Neural cell (in vitro differentiated cells): ENCODE measurements at regions not wholly inside any gene's neighbourhood (a gene's known extent, or its start where the extent isn't known, plus 50 kb on each side); places are given as distances from the start of the nearest gene placed in this dataset.

Experiments used
- H2AFZ ChIP-seq: fragments of 200-600, 300-800 bp; sonication (generic), shearing (Covaris generic); 2 replicates; pipeline ENCODE4 v1.6.0; 2014; ENCODE audit warnings: low read depth, mild to moderate bottlenecking, antibody characterized with exemption, low read length, moderate library complexity
- H3F3A ChIP-seq: fragments of 200-600 bp; shearing (Covaris generic); 2 replicates; pipeline ENCODE4 v1.6.1; 2016; ENCODE audit warnings: mild to moderate bottlenecking, moderate library complexity, mixed read lengths, antibody characterized with exemption, low read length; ENCODE audit not compliant: insufficient read depth, poor library complexity, severe bottlenecking
- H3K27ac ChIP-seq: fragments of 200-600, 300-800 bp; sonication (generic), shearing (Covaris generic); 2 replicates; pipeline ENCODE4 v1.5.1; 2014; ENCODE audit warnings: mild to moderate bottlenecking, low read length, moderate library complexity
- H3K27me3 ChIP-seq: fragments of 300-800, 200-600 bp; sonication (generic), shearing (Covaris generic); 2 replicates; pipeline ENCODE4 v1.6.0; 2014; ENCODE audit warnings: mild to moderate bottlenecking, low read depth, low read length, moderate library complexity; ENCODE audit not compliant: insufficient read depth
- H3K36me3 ChIP-seq: fragments of 300-800, 200-600 bp; sonication (generic), shearing (Covaris generic); 2 replicates; pipeline ENCODE4 v1.5.1; 2014; ENCODE audit warnings: mild to moderate bottlenecking, antibody characterized with exemption, low read length, moderate library complexity; ENCODE audit not compliant: insufficient read depth
- H3K4me2 ChIP-seq: fragments of 300-800, 200-600 bp; sonication (generic), shearing (Covaris generic); 2 replicates; pipeline ENCODE4 v1.6.0; 2014; ENCODE audit warnings: mild to moderate bottlenecking, low read length
- H3K4me3 ChIP-seq: fragments of 300-800, 200-600 bp; sonication (generic), shearing (Covaris generic); 2 replicates; pipeline ENCODE4 v1.5.1; 2014; ENCODE audit warnings: mild to moderate bottlenecking, low read length, moderate library complexity
- H3K79me2 ChIP-seq: fragments of 200-600 bp; shearing (Covaris generic); replicated peaks from 2 replicates; pipeline ENCODE4 v1.6.0; 2014; ENCODE audit warnings: mild to moderate bottlenecking, low read length, moderate library complexity; ENCODE audit not compliant: insufficient read depth
- H3K9ac ChIP-seq: fragments of 300-800, 200-600 bp; sonication (generic), shearing (Covaris generic); 2 replicates; pipeline ENCODE4 v1.6.1; 2016; ENCODE audit warnings: mild to moderate bottlenecking, low read length, mixed read lengths
- H3K9me2 ChIP-seq: fragments of 200-600 bp; shearing (Covaris generic); 2 replicates; pipeline ENCODE4 v1.6.1; 2016; ENCODE audit warnings: mild to moderate bottlenecking, low read length, mixed read lengths; ENCODE audit not compliant: insufficient read depth
- H3K9me3 ChIP-seq: fragments of 200-600, 300-800 bp; sonication (generic), shearing (Covaris generic); 2 replicates; pipeline ENCODE4 v1.6.1; 2016; ENCODE audit warnings: mild to moderate bottlenecking, mixed run types, low read length, moderate library complexity, mixed read lengths
- H4K20me1 ChIP-seq: fragments of 200-600 bp; shearing (Covaris generic); 2 replicates; pipeline ENCODE4 v1.6.1; 2016; ENCODE audit warnings: mild to moderate bottlenecking, mixed run types; ENCODE audit not compliant: insufficient read depth
- CTCF ChIP-seq: fragments of 450-650 bp; IDR thresholded peaks from 2 replicates; pipeline ENCODE4 v1.5.1; 2014; ENCODE audit warnings: antibody characterized with exemption, mild to moderate bottlenecking, moderate library complexity; ENCODE audit not compliant: poor library complexity, severe bottlenecking
- EP300 ChIP-seq: fragments of 450-650 bp; conservative IDR thresholded peaks from 2 replicates; pipeline ENCODE4 v1.6.1; 2014; ENCODE audit warnings: antibody characterized with exemption, mild to moderate bottlenecking, moderate library complexity; ENCODE audit not compliant: poor library complexity, severe bottlenecking
- EZH2 ChIP-seq: fragments of 200-600, 300-800 bp; shearing (Covaris generic), sonication (generic); IDR thresholded peaks from 2 replicates; pipeline ENCODE4 v1.6.1; 2014; ENCODE audit warnings: antibody characterized with exemption, low read length, borderline replicate concordance, mild to moderate bottlenecking; ENCODE audit not compliant: insufficient read depth, poor library complexity, severe bottlenecking
- MXI1 ChIP-seq: fragments of 450-650 bp; conservative IDR thresholded peaks from 2 replicates; pipeline ENCODE4 v1.6.1; 2014; ENCODE audit warnings: antibody characterized with exemption, mild to moderate bottlenecking; ENCODE audit not compliant: poor library complexity, severe bottlenecking
- POLR2AphosphoS5 ChIP-seq: IDR thresholded peaks from 2 replicates; pipeline ENCODE4 v1.6.1; 2012
- RAD21 ChIP-seq: fragments of 450-650 bp; conservative IDR thresholded peaks from 2 replicates; pipeline ENCODE4 v1.6.1; 2014; ENCODE audit warnings: antibody characterized with exemption, mild to moderate bottlenecking, moderate library complexity
- REST ChIP-seq: IDR thresholded peaks from 2 replicates; pipeline ENCODE4 v1.6.1; 2012; ENCODE audit warnings: borderline replicate concordance
- SMC3 ChIP-seq: fragments of 450-650 bp; conservative IDR thresholded peaks from 2 replicates; pipeline ENCODE4 v1.6.1; 2014; ENCODE audit warnings: antibody characterized with exemption, mild to moderate bottlenecking, moderate library complexity; ENCODE audit not compliant: poor library complexity
- TAF1 ChIP-seq: IDR thresholded peaks from 2 replicates; pipeline ENCODE4 v1.6.1; 2012; ENCODE audit warnings: low read depth

DNA sequence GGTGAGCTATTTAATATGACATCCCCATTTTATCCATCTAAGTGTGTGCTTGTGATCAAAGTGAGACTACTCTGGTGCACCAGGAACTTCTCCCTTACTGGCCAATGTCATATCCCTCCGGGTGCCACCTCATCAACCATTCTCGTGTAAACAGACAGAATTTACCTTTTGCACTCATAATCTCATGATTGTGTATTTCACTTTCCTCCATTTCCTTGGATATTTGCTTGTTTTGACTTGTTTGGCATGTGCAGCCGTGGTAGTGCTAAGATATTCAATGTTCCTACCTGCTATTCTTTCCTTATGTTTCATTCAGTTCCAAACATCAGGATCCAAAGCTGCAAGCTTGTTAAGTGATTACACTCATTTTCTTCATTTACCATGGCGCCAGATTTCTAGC lies 280.5 kb upstream of the SP8 start:
- no peaks in the 10 kb centered on the region for H3K79me2 ChIP-seq

DNA sequence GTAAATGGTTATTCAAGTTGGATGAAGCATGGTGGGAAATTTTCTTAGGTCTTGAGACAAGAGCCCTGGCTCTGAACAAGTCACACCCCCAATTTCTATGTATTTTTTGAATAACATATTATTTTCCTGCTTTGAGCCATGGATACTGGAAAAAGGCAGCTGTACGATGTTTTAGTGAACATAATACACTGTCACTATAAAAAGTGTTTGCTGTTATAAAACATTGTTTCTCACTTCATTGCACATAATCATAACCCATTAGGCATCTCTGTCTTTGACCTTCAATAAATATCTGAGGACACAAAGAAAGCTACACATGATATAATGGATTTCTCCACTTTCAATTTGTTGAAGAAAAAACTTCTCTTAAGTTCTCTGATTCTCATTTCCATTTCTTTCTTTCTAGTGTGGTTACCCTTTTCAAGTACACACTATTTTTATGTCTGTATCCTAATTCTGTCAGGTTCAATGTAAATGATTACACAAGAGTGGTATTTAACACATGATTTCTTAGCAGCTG lies 283.9 kb upstream of the SP8 start:
- Histone ChIP-seq H3K4me3 (no peak overlapping the region), H3F3A (no peaks in the 10 kb centered on the region), H3K27ac (no peak overlapping the region), H3K79me2 (no peaks in the 10 kb centered on the region), H2AFZ (no peak overlapping the region), H3K9ac (no peak overlapping the region), H3K27me3 (no peaks in the 10 kb centered on the region), H3K4me2 (no peak overlapping the region), H4K20me1 (no peaks in the 10 kb centered on the region), H3K9me2 (no peaks in the 10 kb centered on the region), H3K9me3 (no peaks in the 10 kb centered on the region), H3K36me3 (no peaks in the 10 kb centered on the region)
- TF ChIP-seq EP300 (no peak), POLR2AphosphoS5 (no peak), TAF1 (no peak), SMC3 (no peak)

More for the DNA sequence above, 280.5 kb upstream of the SP8 start:
- no peaks in the 10 kb centered on the region for H3K36me3 ChIP-seq
- no peak overlapping the region for H3K4me2 ChIP-seq
- TF ChIP-seq TAF1 (no peak), CTCF (no peak), SMC3 (no peak), EZH2 (no peak), REST (no peak), POLR2AphosphoS5 (no peak), EP300 (no peak), MXI1 (no peak), RAD21 (no peak)
- H2AFZ ChIP-seq: no peak overlapping the region
- H3K4me3 ChIP-seq: no peak overlapping the region
- H3K9me3 ChIP-seq: peaks cover 4% of the 10 kb centered on the region
- H3F3A ChIP-seq: no peaks in the 10 kb centered on the region
- H4K20me1 ChIP-seq: no peaks in the 10 kb centered on the region
- no peaks in the 10 kb centered on the region for H3K9me2 ChIP-seq
- H3K27me3 ChIP-seq: no peaks in the 10 kb centered on the region
- H3K9ac ChIP-seq: no peak overlapping the region
- no peak overlapping the region for H3K27ac ChIP-seq
